ENCODE measurements at regions not wholly inside any gene's neighbourhood (a gene's known extent, or its start where the extent isn't known, plus 50 kb on each side); places are given as distances from the start of the nearest gene placed in this dataset.

- no peaks in the 10 kb centered on the region for H3K79me2 ChIP-seq (ENCODE audit: control insufficient read depth, insufficient read depth, low read length)
- H2AFZ ChIP-seq (ENCODE audit: low read depth, low read length), result peak overlapping the region; percentile 73
- ChIA-PET POLR2A (interaction anchor here (1.2 kb wide), 1 partner anchor 11 kb away, joined by 3 read pairs; no protein-coding TSS in a partner anchor), CTCF (ENCODE audit: low intra/inter-chr PET ratio) (no interaction called here)
- peak overlapping the region in 1 of 2 experiments; percentile 21; a peak in 1 of 4 replicates for H3K9ac ChIP-seq (ENCODE audit: insufficient read depth in 1 of 2, low read depth in 2 of 2, low read length in 2 of 2)
- intact Hi-C loops (cut with micrococcal nuclease) (no loop called here), in situ Hi-C loops (cut with MboI) (no loop called here)
- no peak overlapping the region for H3K27ac ChIP-seq (ENCODE audit: extremely low read depth, low read depth, low read length)
- no peaks in the 10 kb centered on the region for H3K36me3 ChIP-seq (ENCODE audit: control insufficient read depth, insufficient read depth, low read length)
- H3K4me2 ChIP-seq (ENCODE audit: insufficient read depth, low read length), result no peak overlapping the region
- 24% methylated on average over 4 of the region's 4 CpGs for WGBS (ENCODE audit: insufficient coverage, low coverage, missing lambda C conversion rate)
- no peak for DNase-seq (ENCODE audit: extremely low read depth in 1 of 4, low spot score in 3 of 4)
- no peak for FAIRE-seq
- no TSS peak for BruUV-seq (replicated peaks)
- TF ChIP-seq ZNF431 (CRISPR knock-in tag; IDR thresholded peaks at IDR 0.05) (no peak), HDAC6 (IDR thresholded peaks at IDR 0.05; ENCODE audit: low read depth, low read length) (no peak), CAMTA2 (CRISPR knock-in tag; conservative IDR thresholded peaks at IDR 0.05) (no peak), ZHX1 (conservative IDR thresholded peaks at IDR 0.05; ENCODE audit: low read length) (no peak), DMBX1 (CRISPR knock-in tag; IDR thresholded peaks at IDR 0.05; ENCODE audit: borderline replicate concordance) (no peak), GATAD2B (IDR thresholded peaks at IDR 0.05; ENCODE audit: borderline replicate concordance) (no peak), BRD9 (IDR thresholded peaks at IDR 0.05; ENCODE audit: low read depth, partially characterized antibody) (no peak), FOXJ3 (CRISPR knock-in tag; IDR thresholded peaks at IDR 0.05) (no peak)
- no peaks in the 10 kb centered on the region for H3K9me1 ChIP-seq (ENCODE audit: control insufficient read depth, insufficient read depth, low read length)
- peaks cover 0 to 14% of the 10 kb centered on the region in 2 experiments; a peak in 3 of 5 replicates for H3K4me1 ChIP-seq (replicated peaks in 1 of 2; ENCODE audit: control insufficient read depth in 2 of 2, insufficient read depth in 2 of 2, low read length in 2 of 2)
- no peak for ATAC-seq
- H3K9me3 ChIP-seq (replicated peaks; ENCODE audit: control insufficient read depth, insufficient read depth, low read depth, low read length), result no peaks in the 10 kb centered on the region
- no peak overlapping the region for H3K4me3 ChIP-seq
- no peaks in the 10 kb centered on the region for H4K20me1 ChIP-seq (replicated peaks; ENCODE audit: control insufficient read depth, insufficient read depth, low read length)
- no peaks in the 10 kb centered on the region for H3K27me3 ChIP-seq (ENCODE audit: control insufficient read depth in 2 of 2, insufficient read depth in 2 of 2, low read length in 2 of 2)
These were observed 156.0 kb downstream of the BAMBI start for GRCh38 chr10:28833313-28833712.
